Uterus (tissue), 3 donors: ENCODE measurements at regions not wholly inside any gene's neighbourhood (a gene's known extent, or its start where the extent isn't known, plus 50 kb on each side); places are given as distances from the start of the nearest gene placed in this dataset.
"Not testable (repeated sequence)": the region's sequence is repeated elsewhere in the genome, so short reads cannot be mapped to it uniquely, and the experiment has no call there.

Source experiments
- DNase-seq, 2 donors: peaks; one replicate each; pipeline ENCODE4 v3.0.0-alpha.2; 2019 to 2020
- H3K27ac ChIP-seq, 2 donors: fragments of 200-600 bp; sonication (generic); 1 replicate in 1 of 2; 2 replicates in 1 of 2; pipeline ENCODE4 v1.5.1; 2016 to 2018
- H3K27me3 ChIP-seq, 2 donors: fragments of 200-600 bp; sonication (generic); one replicate each; pipeline ENCODE4 v1.5.1; 2018 to 2019; ENCODE audit warnings: control low read depth in 1 of 2
- H3K36me3 ChIP-seq, 2 donors: fragments of 200-600 bp; sonication (generic); one replicate each; pipeline ENCODE4 v1.5.1; 2019; ENCODE audit warnings: control low read depth in 1 of 2
- H3K4me1 ChIP-seq, 2 donors: fragments of 200-600 bp; sonication (generic); one replicate each; pipeline ENCODE4 v1.5.1; 2018 to 2019; ENCODE audit warnings: control low read depth in 1 of 2
- H3K4me3 ChIP-seq, 2 donors: fragments of 200-600 bp; sonication (generic); 1 replicate in 1 of 2; 2 replicates in 1 of 2; pipeline ENCODE4 v1.5.1; 2018 to 2019; ENCODE audit warnings: mild to moderate bottlenecking in 1 of 2
- H3K9me3 ChIP-seq, 2 donors: fragments of 200-600 bp; sonication (generic); one replicate each; pipeline ENCODE4 v1.5.1; 2019; ENCODE audit warnings: control low read depth in 1 of 2
- POLR2A ChIP-seq, 2 donors: fragments of 450-650 bp; IDR thresholded peaks; one replicate each; pipeline ENCODE4 v1.6.1; 2016; ENCODE audit warnings: antibody characterized with exemption in 2 of 2, mild to moderate bottlenecking in 1 of 2, moderate library complexity in 1 of 2
- intact Hi-C: fragments of 100-400 bp; cut with DNase I; formaldehyde crosslinking; loops from one replicate; pipeline ENCODE4 v1.15.1; 2023; ENCODE audit warnings: low total_unique reads
- TF ChIP-seq, protein P1 (sequence below), 4 experiments: fragments of 200-600 bp in 2 of 4; fragments of 450-650 bp in 2 of 4; sonication (generic) in 2 of 4; IDR thresholded peaks; one replicate each; pipeline ENCODE4 v1.5.1; 2016 to 2019; ENCODE audit warnings: antibody characterized with exemption in 4 of 4, mild to moderate bottlenecking in 2 of 4, moderate library complexity in 1 of 4
- donor health status: DM: yes; HTN: yes; CAD: no.

GRCh38 chr7:9029681-9030530 is 596.5 kb downstream of the NXPH1 start:
- intact Hi-C loops: no loop called here
- H3K4me3 ChIP-seq: no peak overlapping the region
- H3K9me3 ChIP-seq: no peaks in the 10 kb centered on the region
- no peaks in the 10 kb centered on the region for H3K27me3 ChIP-seq
- no peaks in the 10 kb centered on the region for H3K36me3 ChIP-seq
- no peaks in the 10 kb centered on the region for H3K4me1 ChIP-seq
- TF ChIP-seq, protein P1, sequence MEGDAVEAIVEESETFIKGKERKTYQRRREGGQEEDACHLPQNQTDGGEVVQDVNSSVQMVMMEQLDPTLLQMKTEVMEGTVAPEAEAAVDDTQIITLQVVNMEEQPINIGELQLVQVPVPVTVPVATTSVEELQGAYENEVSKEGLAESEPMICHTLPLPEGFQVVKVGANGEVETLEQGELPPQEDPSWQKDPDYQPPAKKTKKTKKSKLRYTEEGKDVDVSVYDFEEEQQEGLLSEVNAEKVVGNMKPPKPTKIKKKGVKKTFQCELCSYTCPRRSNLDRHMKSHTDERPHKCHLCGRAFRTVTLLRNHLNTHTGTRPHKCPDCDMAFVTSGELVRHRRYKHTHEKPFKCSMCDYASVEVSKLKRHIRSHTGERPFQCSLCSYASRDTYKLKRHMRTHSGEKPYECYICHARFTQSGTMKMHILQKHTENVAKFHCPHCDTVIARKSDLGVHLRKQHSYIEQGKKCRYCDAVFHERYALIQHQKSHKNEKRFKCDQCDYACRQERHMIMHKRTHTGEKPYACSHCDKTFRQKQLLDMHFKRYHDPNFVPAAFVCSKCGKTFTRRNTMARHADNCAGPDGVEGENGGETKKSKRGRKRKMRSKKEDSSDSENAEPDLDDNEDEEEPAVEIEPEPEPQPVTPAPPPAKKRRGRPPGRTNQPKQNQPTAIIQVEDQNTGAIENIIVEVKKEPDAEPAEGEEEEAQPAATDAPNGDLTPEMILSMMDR (IDR thresholded peaks at IDR 0.05): no peak
- TF ChIP-seq POLR2A (IDR thresholded peaks at IDR 0.05): no peak
- no peak for DNase-seq
- no peak overlapping the region for H3K27ac ChIP-seq

DNA sequence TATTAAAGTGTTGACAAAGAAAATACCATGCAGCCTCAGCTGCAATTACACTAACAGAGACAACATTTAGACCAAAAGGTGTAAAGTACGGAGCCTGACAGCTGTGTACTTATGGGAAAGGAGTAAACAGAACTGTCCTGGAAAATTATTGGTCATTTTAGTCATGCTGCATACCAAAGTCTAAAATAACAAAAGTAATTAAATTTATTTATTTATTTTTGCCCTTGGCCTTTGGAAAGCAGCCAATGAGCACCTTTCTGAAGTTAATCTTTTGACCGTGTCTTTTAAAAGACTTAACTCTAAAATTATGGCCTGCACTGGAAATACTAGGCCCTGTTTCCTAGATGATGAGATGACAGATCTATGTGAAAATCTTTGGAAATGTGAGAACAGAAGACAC is 597.6 kb downstream of the NXPH1 start:
- Histone ChIP-seq H3K36me3 (no peaks in the 10 kb centered on the region), H3K27me3 (no peaks in the 10 kb centered on the region), H3K4me3 (no peak overlapping the region), H3K27ac (no peak overlapping the region), H3K9me3 (no peaks in the 10 kb centered on the region), H3K4me1 (no peaks in the 10 kb centered on the region)
- intact Hi-C loops: no loop called here
- no peak for TF ChIP-seq POLR2A (IDR thresholded peaks at IDR 0.05)
- TF ChIP-seq, protein P1 (IDR thresholded peaks at IDR 0.05): no peak
- no peak for DNase-seq

- Histone ChIP-seq H3K27me3 (no peaks in the 10 kb centered on the region), H3K27ac (no peak overlapping the region), H3K4me3 (no peak overlapping the region), H3K4me1 (no peaks in the 10 kb centered on the region), H3K36me3 (no peaks in the 10 kb centered on the region), H3K9me3 (no peaks in the 10 kb centered on the region)
- no peak for TF ChIP-seq POLR2A (IDR thresholded peaks at IDR 0.05)
- TF ChIP-seq, protein P1 (IDR thresholded peaks at IDR 0.05): no peak
- DNase-seq: no peak
- intact Hi-C loops: no loop called here
Observed at GRCh38 chr7:9031386-9031785, 598.0 kb downstream of the NXPH1 start.

DNA sequence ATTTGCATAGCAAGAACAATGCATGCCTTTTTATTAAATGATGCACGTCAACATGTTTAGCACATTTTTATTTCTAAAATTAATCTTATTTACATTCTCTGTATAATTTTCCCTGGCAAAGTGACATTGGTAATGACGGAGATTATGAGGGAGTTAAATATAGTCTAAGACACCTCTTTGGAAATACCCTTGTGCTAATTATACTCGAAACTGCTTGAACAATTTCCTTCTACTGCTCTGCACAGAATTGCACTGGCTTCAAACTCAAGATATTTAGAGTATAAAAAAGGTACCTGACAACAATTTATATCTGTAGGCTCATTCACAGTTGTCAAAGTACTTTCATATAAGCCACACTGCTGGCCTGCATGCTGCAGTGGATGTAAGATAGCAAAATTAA is 602.7 kb downstream of the NXPH1 start:
- TF ChIP-seq, protein P1 (IDR thresholded peaks at IDR 0.05): no peak
- no peak for TF ChIP-seq POLR2A (IDR thresholded peaks at IDR 0.05)
- intact Hi-C loops: no loop called here

GRCh38 chr7:9071160-9071762 is 637.9 kb downstream of the NXPH1 start:
- H3K36me3 ChIP-seq: no peaks in the 10 kb centered on the region
- no peaks in the 10 kb centered on the region for H3K27me3 ChIP-seq
- no peak overlapping the region for H3K27ac ChIP-seq
- TF ChIP-seq POLR2A (IDR thresholded peaks at IDR 0.05): no peak
- TF ChIP-seq, protein P1 (IDR thresholded peaks at IDR 0.05): no peak
- H3K4me3 ChIP-seq: no peak overlapping the region
- DNase-seq: no peak
- intact Hi-C loops: no loop called here
- H3K4me1 ChIP-seq: no peaks in the 10 kb centered on the region
- no peaks in the 10 kb centered on the region for H3K9me3 ChIP-seq

More for the DNA sequence above, 602.7 kb downstream of the NXPH1 start:
- H3K4me1 ChIP-seq: no peaks in the 10 kb centered on the region
- H3K27me3 ChIP-seq: no peaks in the 10 kb centered on the region
- DNase-seq: no peak
- no peaks in the 10 kb centered on the region for H3K36me3 ChIP-seq
- H3K27ac ChIP-seq: no peak overlapping the region
- no peaks in the 10 kb centered on the region for H3K9me3 ChIP-seq
- no peak overlapping the region for H3K4me3 ChIP-seq

GRCh38 chr7:9075774-9076173 is 642.4 kb downstream of the NXPH1 start:
- H3K4me1 ChIP-seq, intact Hi-C loops: not testable (repeated sequence)

More at GRCh38 chr7:9075774-9076173, 642.4 kb downstream of the NXPH1 start:
- not testable (repeated sequence) for H3K36me3 ChIP-seq, H3K9me3 ChIP-seq, H3K27me3 ChIP-seq, H3K27ac ChIP-seq, H3K4me3 ChIP-seq, DNase-seq
